ENCODE measurements at regions not wholly inside any gene's neighbourhood (a gene's known extent, or its start where the extent isn't known, plus 50 kb on each side); places are given as distances from the start of the nearest gene placed in this dataset.

DNA sequence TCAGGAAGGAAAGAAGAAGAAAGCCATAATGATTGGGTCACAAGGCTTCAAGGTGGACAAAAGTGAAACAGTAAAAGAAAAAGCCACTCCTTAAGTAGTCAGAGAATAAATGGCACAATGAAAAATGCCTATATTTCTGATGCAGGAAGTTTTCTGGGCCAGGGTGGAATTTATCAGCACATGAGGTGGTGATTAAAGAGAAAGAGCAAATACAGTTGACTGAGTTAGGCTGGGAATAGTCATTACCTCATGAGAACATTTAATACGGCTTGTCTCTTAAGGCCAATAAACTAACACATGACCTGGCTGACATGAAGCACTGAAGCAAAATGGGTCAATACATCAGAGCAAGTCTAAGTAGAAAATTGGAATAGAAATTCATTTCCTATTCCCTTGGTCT lies 499.7 kb downstream of the TMTC2 start:
- H2BK120ac ChIP-seq (replicated peaks; ENCODE audit: low read depth, low read length) = no peak overlapping the region
- TF ChIP-seq EGR1 (IDR thresholded peaks at IDR 0.05; ENCODE audit: borderline replicate concordance, low read depth, low read length) (no peak), ASH2L (IDR thresholded peaks at IDR 0.05; ENCODE audit: low read length) (no peak), RFX5 (IDR thresholded peaks at IDR 0.05; ENCODE audit: borderline replicate concordance, low read depth, low read length) (no peak), JUN (IDR thresholded peaks at IDR 0.05; ENCODE audit: low read depth, low read length) (no peak), GTF2F1 (IDR thresholded peaks at IDR 0.05; ENCODE audit: borderline replicate concordance, low read depth, low read length) (no peak), TCF12 (IDR thresholded peaks at IDR 0.05; ENCODE audit: low read depth, low read length) (no peak)
- H3K9me3 ChIP-seq (ENCODE audit: insufficient read depth in 2 of 2, low read depth in 1 of 2, low read length in 1 of 2) = no peaks in the 10 kb centered on the region
- 94% methylated on average over 1 of the region's 1 CpG; no CpG with 5 or more reads in 1 of the 2 experiments for WGBS, 2 experiments (ENCODE audit: extremely low coverage in 1 of 2, insufficient coverage in 1 of 2, insufficient read length in 1 of 2, insufficient replicate concordance in 2 of 2, low coverage in 1 of 2, low lambda C conversion rate in 2 of 2, missing lambda C conversion rate in 1 of 2)
- no peaks in the 10 kb centered on the region for H3K79me1 ChIP-seq (ENCODE audit: low read depth, low read length)
- H3K9ac ChIP-seq (replicated peaks in 1 of 4; ENCODE audit: extremely low read depth in 1 of 4, low read depth in 3 of 4, low read length in 3 of 4) = no peak overlapping the region
- no peak overlapping the region for H4K5ac ChIP-seq (ENCODE audit: insufficient read length, low read depth, low read length)
- H3K4me3 ChIP-seq (ENCODE audit: extremely low read depth in 1 of 4, insufficient read depth in 2 of 4, low read depth in 3 of 4, low read length in 4 of 4) = no peak overlapping the region
- no peak overlapping the region for H2AK5ac ChIP-seq (ENCODE audit: low read depth, low read length)
- H2BK12ac ChIP-seq (ENCODE audit: low read depth, low read length) = no peak overlapping the region
- H3K18ac ChIP-seq (ENCODE audit: extremely low read depth, low read length) = no peak overlapping the region
- H3K4me2 ChIP-seq (ENCODE audit: insufficient read depth in 1 of 2, low read depth in 2 of 2, low read length in 2 of 2) = no peak overlapping the region
- no peak overlapping the region for H2BK15ac ChIP-seq (ENCODE audit: low read length)
- ChIA-PET POLR2A (ENCODE audit: partially characterized antibody) (no interaction called here), CTCF (ENCODE audit: partially characterized antibody) (no interaction called here)
- FAIRE-seq = no peak
- no peak overlapping the region for H3K23ac ChIP-seq (ENCODE audit: insufficient read length)
- H3K4me1 ChIP-seq (replicated peaks in 1 of 4; ENCODE audit: control insufficient read depth in 3 of 4, insufficient read depth in 4 of 4, low read length in 3 of 4) = no peaks in the 10 kb centered on the region; a peak in 1 of 7 replicates
- no peak overlapping the region for H2BK20ac ChIP-seq (ENCODE audit: low read length)
- H3K27ac ChIP-seq (ENCODE audit: low read depth, low read length) = no peak overlapping the region
- H2BK5ac ChIP-seq (ENCODE audit: low read depth, low read length) = no peak overlapping the region
- no peak for DNase-seq (ENCODE audit: low read depth in 1 of 2, low spot score in 2 of 2)
- H4K20me1 ChIP-seq (replicated peaks in 1 of 2; ENCODE audit: control insufficient read depth in 1 of 2, insufficient read depth in 2 of 2, low read length in 2 of 2) = no peaks in the 10 kb centered on the region
- no peaks in the 10 kb centered on the region for H3K36me3 ChIP-seq (ENCODE audit: control insufficient read depth in 2 of 4, insufficient read depth in 4 of 4, low read length in 3 of 4)
- H3K27me3 ChIP-seq (replicated peaks in 1 of 4; ENCODE audit: control insufficient read depth in 3 of 4, extremely low read depth in 1 of 4, insufficient read depth in 3 of 4, low read length in 3 of 4) = no peaks in the 10 kb centered on the region
- H4K91ac ChIP-seq (replicated peaks; ENCODE audit: insufficient read length, low read length) = no peak overlapping the region
- no peak overlapping the region for H3K56ac ChIP-seq (replicated peaks; ENCODE audit: insufficient read length, low read depth, low read length)
- no peak overlapping the region for H2AFZ ChIP-seq (ENCODE audit: low read length)
- H3K79me2 ChIP-seq (ENCODE audit: control insufficient read depth in 1 of 2, insufficient read depth in 2 of 2, low read length in 2 of 2) = no peaks in the 10 kb centered on the region
- H4K8ac ChIP-seq (ENCODE audit: extremely low read depth, insufficient read depth, low read length) = no peak overlapping the region
- no peaks in the 10 kb centered on the region for H3K23me2 ChIP-seq (ENCODE audit: low read depth, low read length)
- H3K4ac ChIP-seq (replicated peaks; ENCODE audit: insufficient read length, low read depth, low read length) = no peak overlapping the region
- H3K14ac ChIP-seq (ENCODE audit: insufficient read length) = no peak overlapping the region

Measured in H1 (cell line).